Panc1 (cell line): ENCODE measurements at regions not wholly inside any gene's neighbourhood (a gene's known extent, or its start where the extent isn't known, plus 50 kb on each side); places are given as distances from the start of the nearest gene placed in this dataset.

ENCODE experiments used
- CTCF ChIP-seq: fragments of 450-650 bp; IDR thresholded peaks from 2 replicates; pipeline ENCODE4 v1.5.1; 2017; ENCODE audit warnings: mild to moderate bottlenecking
- POLR2AphosphoS5 ChIP-seq: IDR thresholded peaks from 2 replicates; pipeline ENCODE4 v1.6.1; 2012; ENCODE audit warnings: mild to moderate bottlenecking, low read depth, low read length, moderate library complexity
- REST ChIP-seq, 2 experiments: IDR thresholded peaks; 2 replicates each; pipeline ENCODE4 v1.6.1; 2011 to 2012; ENCODE audit warnings: low read depth in 2 of 2, control low read depth in 1 of 2, low read length in 1 of 2, mild to moderate bottlenecking in 1 of 2, moderate library complexity in 1 of 2; ENCODE audit not compliant: insufficient read depth in 1 of 2

GRCh38 chr17:11029791-11030190 is 191.9 kb upstream of the PIRT start:
- TF ChIP-seq CTCF: no peak
- no peak for TF ChIP-seq POLR2AphosphoS5
- no peak for TF ChIP-seq REST (IDR thresholded peaks at IDR 0.05; ENCODE audit: insufficient read depth in 1 of 2, low read depth in 2 of 2, low read length in 1 of 2)
